ENCODE measurements at regions not wholly inside any gene's neighbourhood (a gene's known extent, or its start where the extent isn't known, plus 50 kb on each side); places are given as distances from the start of the nearest gene placed in this dataset.

GRCh38 chr2:107111623-107112022 is 225.7 kb upstream of the ST6GAL2 start:
- TF ChIP-seq CTCF (conservative IDR thresholded peaks at IDR 0.05) (no peak), EZH2 (IDR thresholded peaks at IDR 0.05; ENCODE audit: low read depth) (no peak)
